Endothelial cell of umbilical vein (primary cell): ENCODE measurements at regions not wholly inside any gene's neighbourhood (a gene's known extent, or its start where the extent isn't known, plus 50 kb on each side); places are given as distances from the start of the nearest gene placed in this dataset.

ENCODE experiments used
- EZH2 ChIP-seq: IDR thresholded peaks from 2 replicates; pipeline ENCODE4 v1.6.1; 2012; ENCODE audit warnings: borderline replicate concordance, low read depth, mild to moderate bottlenecking, moderate library complexity, low read length, inconsistent platforms; ENCODE audit not compliant: severe bottlenecking
- FOS ChIP-seq: IDR thresholded peaks from 2 replicates; pipeline ENCODE4 v1.6.1; 2011; ENCODE audit warnings: mild to moderate bottlenecking, low read length, moderate library complexity, borderline replicate concordance; ENCODE audit not compliant: insufficient read depth
- POLR2A ChIP-seq: IDR thresholded peaks from 2 replicates; pipeline ENCODE4 v1.6.1; 2012; ENCODE audit warnings: low read depth, mild to moderate bottlenecking, control low read depth, low read length
- POLR2AphosphoS5 ChIP-seq: IDR thresholded peaks from 2 replicates; pipeline ENCODE4 v1.6.1; 2012; ENCODE audit warnings: low read depth, mild to moderate bottlenecking, control low read depth, low read length, moderate library complexity; ENCODE audit not compliant: insufficient read depth
- TF ChIP-seq, protein P1 (sequence below), 2 donors: IDR thresholded peaks; 1 replicate in 1 of 2; 2 replicates in 1 of 2; pipeline ENCODE4 v1.5.1; 2011; ENCODE audit warnings: low read length in 2 of 2, mild to moderate bottlenecking in 2 of 2, moderate library complexity in 2 of 2, control low read depth in 1 of 2, inconsistent platforms in 1 of 2, low read depth in 1 of 2; ENCODE audit not compliant: insufficient read depth in 1 of 2; ENCODE audit errors: extremely low read depth in 1 of 2
- TF ChIP-seq, protein P2 (sequence below): IDR thresholded peaks from 2 replicates; pipeline ENCODE4 v1.6.1; 2011; ENCODE audit not compliant: insufficient read depth, insufficient read length

DNA sequence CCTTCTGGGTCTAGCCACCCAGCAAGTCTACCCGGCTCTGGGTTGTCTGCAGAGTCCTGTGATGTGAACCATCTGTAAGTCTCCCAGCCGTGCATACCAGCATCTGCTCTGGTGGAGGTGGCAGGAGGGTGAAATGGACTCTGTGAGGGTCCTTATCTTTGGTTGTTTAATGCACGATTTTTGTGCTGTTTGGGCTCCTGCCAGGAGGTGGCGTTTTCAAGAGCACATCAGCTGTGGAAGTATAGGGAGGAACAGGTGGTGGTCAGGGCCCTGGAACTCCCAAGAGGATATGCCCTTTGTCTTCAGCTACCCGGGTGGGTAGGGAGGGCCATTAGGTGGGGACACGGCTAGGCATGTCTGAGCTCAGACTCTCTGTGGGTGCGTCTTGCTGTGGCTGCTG lies 66.5 kb upstream of the ZFP42 start:
- TF ChIP-seq, protein P1, sequence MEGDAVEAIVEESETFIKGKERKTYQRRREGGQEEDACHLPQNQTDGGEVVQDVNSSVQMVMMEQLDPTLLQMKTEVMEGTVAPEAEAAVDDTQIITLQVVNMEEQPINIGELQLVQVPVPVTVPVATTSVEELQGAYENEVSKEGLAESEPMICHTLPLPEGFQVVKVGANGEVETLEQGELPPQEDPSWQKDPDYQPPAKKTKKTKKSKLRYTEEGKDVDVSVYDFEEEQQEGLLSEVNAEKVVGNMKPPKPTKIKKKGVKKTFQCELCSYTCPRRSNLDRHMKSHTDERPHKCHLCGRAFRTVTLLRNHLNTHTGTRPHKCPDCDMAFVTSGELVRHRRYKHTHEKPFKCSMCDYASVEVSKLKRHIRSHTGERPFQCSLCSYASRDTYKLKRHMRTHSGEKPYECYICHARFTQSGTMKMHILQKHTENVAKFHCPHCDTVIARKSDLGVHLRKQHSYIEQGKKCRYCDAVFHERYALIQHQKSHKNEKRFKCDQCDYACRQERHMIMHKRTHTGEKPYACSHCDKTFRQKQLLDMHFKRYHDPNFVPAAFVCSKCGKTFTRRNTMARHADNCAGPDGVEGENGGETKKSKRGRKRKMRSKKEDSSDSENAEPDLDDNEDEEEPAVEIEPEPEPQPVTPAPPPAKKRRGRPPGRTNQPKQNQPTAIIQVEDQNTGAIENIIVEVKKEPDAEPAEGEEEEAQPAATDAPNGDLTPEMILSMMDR (IDR thresholded peaks at IDR 0.05; ENCODE audit: extremely low read depth in 1 of 2, insufficient read depth in 1 of 2, low read depth in 1 of 2, low read length in 2 of 2) = no peak
- no peak for TF ChIP-seq POLR2A
- TF ChIP-seq FOS = no peak
- TF ChIP-seq EZH2 = no peak
- TF ChIP-seq, protein P2, sequence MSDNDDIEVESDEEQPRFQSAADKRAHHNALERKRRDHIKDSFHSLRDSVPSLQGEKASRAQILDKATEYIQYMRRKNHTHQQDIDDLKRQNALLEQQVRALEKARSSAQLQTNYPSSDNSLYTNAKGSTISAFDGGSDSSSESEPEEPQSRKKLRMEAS = no peak
- no peak for TF ChIP-seq POLR2AphosphoS5
